ENCODE measurements at regions not wholly inside any gene's neighbourhood (a gene's known extent, or its start where the extent isn't known, plus 50 kb on each side); places are given as distances from the start of the nearest gene placed in this dataset.

DNA sequence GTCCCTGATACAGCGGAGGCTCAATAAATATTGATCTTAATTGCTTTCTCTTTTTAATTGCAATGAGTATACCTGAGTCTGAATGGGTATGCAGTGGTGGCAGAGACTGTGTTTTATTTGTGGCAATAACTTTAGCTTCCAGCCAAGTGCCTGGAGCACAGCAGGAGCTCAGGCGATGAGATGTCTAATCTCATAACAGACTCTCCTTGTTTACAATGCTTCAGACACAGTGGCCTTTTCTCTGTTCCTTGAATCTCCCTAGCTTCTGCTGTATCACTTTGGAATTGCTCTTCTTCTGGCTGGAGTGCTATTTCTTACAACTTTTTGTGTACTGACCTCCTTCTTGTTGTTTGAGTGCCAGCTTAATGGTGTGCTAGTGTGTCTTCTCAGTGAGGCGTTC lies 91.5 kb upstream of the UNC5C start:
- DNase-seq (ENCODE audit: low spot score) (no peak), ATAC-seq (no peak)
- H3K27ac Mint-ChIP-seq: no peak overlapping the region
- H3K36me3 Mint-ChIP-seq: no peaks in the 10 kb centered on the region
- H3K9me3 Mint-ChIP-seq: no peaks in the 10 kb centered on the region
- no peak overlapping the region for H3K4me3 Mint-ChIP-seq
- no peaks in the 10 kb centered on the region for H3K27me3 Mint-ChIP-seq
- peaks cover 0 to 5% of the 10 kb centered on the region in 2 donors for H3K4me1 Mint-ChIP-seq (ENCODE audit: low read depth in 2 of 2)

DNA sequence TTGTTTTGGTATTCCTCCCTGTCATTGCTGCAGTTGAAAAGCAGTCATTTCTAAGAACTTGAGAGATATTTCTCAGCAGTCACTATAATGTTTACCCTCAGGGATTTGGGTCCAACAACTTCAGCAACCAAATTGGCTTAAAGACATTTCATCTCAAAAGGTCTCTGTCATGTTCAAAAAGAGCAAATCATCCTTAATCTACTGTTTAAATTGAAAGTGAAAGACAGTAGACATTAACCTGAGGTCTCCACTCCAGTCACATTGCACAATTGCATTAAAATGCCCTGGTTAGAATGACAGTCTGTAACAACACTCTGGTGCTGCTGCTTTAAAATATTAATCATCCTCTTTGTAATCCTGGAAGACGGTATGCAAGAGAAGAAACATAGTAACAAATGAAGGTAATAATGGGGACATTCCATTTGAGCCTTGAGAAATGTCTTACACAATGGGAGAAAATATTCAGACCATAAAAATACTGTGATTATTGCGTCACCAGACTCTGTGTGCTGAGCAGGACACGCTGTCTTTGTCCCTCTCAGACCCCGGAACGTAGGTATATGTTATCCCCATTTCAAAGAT lies 90.2 kb upstream of the UNC5C start:
- Mint-ChIP-seq H3K9me3 (no peaks in the 10 kb centered on the region), H3K4me1 (ENCODE audit: low read depth in 2 of 2) (peaks cover 0 to 5% of the 10 kb centered on the region in 2 donors), H3K36me3 (no peaks in the 10 kb centered on the region), H3K27ac (no peak overlapping the region), H3K27me3 (no peaks in the 10 kb centered on the region), H3K4me3 (no peak overlapping the region)
- DNase-seq (ENCODE audit: low spot score) (no peak), ATAC-seq (peak; percentile 51 to 73)

DNA sequence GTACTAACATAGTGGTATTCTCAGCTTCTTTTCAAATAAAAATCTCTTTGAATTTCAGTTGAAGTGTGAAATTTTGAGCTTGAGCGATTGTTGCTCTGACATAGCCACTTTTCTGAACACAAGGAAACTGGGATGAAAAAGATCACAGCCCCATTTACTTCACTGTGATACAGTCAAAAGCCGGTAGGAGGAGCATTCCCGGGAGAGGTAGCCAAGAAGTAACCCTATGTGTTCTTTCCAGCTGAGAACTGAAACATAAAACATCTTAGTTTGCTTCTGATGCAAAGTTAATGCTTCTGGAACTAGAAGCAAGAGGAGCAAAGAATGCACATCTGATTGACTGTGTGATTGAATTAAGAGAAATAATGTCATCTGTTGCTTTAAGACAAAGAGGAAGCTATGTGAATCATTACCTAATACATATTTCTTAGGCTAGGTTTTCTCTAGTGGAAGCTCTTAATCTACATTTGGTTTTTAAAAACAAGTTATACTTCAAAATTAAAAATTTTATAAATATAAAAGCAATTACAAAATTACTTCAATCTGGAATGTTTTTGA lies 88.3 kb upstream of the UNC5C start:
- H3K27me3 Mint-ChIP-seq: no peaks in the 10 kb centered on the region
- no peak for ATAC-seq
- H3K36me3 Mint-ChIP-seq: no peaks in the 10 kb centered on the region
- no peak for DNase-seq (ENCODE audit: low spot score)
- H3K9me3 Mint-ChIP-seq: no peaks in the 10 kb centered on the region
- H3K4me1 Mint-ChIP-seq (ENCODE audit: low read depth in 2 of 2): peaks cover 0 to 5% of the 10 kb centered on the region in 2 donors
- no peak overlapping the region for H3K27ac Mint-ChIP-seq
- H3K4me3 Mint-ChIP-seq: no peak overlapping the region

DNA sequence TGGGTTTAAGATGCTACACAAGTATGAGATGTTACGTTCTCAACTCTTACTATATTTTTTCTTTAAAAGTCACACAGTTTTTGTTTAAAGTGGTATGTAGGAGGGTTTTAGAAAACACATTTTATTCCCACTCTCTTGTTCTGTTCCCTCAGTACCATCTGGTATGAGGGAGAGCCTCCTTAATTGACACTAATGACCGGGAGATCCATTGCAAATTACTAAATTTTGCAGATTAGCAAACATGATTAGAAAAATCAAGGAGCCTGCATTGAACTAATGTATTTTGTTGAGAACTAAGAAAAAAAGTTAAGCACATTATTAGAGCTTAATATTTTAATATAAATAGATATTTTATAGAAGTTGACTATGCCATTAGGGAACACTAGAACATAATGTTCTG lies 87.3 kb upstream of the UNC5C start:
- H3K27ac Mint-ChIP-seq: no peak overlapping the region
- DNase-seq (ENCODE audit: low spot score) (no peak), ATAC-seq (no peak)
- H3K4me3 Mint-ChIP-seq: no peak overlapping the region
- peaks cover 0 to 5% of the 10 kb centered on the region in 2 donors for H3K4me1 Mint-ChIP-seq (ENCODE audit: low read depth in 2 of 2)
- no peaks in the 10 kb centered on the region for H3K36me3 Mint-ChIP-seq
- no peaks in the 10 kb centered on the region for H3K9me3 Mint-ChIP-seq
- no peaks in the 10 kb centered on the region for H3K27me3 Mint-ChIP-seq

DNA sequence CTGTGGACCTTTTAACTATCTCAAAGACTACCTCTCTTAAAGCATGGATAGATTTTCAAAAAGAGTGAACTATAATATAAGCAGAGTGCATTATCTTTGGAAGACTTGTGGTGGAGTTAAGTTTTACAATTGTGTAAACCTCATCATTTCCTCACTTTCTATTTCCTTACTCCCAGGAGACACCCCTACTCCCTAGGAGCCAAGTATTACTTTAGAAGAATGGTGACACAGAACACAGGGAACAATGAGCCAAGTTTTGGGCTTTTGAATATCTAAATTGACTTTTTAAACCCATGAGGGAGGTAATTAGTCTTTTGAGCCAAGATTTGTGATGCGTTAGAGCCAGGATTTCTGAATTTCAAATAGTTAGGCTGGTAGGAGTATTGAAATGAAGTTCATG lies 78.9 kb upstream of the UNC5C start:
- H3K27ac Mint-ChIP-seq: no peak overlapping the region
- no peak for ATAC-seq
- no peaks in the 10 kb centered on the region for H3K4me1 Mint-ChIP-seq (ENCODE audit: low read depth in 2 of 2)

DNA sequence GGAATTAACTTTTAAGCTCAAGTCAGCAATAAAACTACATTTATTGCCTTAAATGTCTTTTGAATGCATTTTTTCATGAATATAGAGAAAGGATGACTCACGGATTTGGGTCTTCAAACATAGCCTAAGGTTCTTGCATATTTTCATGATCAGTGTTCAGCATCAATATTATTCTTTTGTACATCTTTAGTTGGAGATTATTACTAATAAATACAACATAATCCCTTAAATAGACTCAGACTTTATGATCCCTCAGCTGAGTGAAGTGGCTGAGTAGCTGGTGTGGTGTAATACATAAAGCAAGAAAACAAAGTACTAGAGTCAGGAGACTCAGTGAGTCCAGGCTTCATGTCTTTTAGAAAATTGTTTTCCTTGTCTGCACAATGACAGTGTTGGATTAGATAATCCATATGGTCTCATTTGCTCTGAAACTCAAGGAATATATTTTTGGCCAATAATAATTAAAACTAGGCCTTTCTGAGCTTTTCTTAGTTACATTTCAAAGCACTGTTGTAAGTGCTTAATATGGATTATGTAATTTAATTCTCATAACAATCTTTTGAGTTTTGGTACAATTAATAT lies 78.3 kb upstream of the UNC5C start:
- no peak for ATAC-seq

More for the DNA sequence above, 78.9 kb upstream of the UNC5C start:
- H3K36me3 Mint-ChIP-seq: no peaks in the 10 kb centered on the region
- H3K4me3 Mint-ChIP-seq: no peak overlapping the region
- no peak for DNase-seq (ENCODE audit: low spot score)
- H3K9me3 Mint-ChIP-seq: peaks cover 4% of the 10 kb centered on the region
- H3K27me3 Mint-ChIP-seq: no peaks in the 10 kb centered on the region

DNA sequence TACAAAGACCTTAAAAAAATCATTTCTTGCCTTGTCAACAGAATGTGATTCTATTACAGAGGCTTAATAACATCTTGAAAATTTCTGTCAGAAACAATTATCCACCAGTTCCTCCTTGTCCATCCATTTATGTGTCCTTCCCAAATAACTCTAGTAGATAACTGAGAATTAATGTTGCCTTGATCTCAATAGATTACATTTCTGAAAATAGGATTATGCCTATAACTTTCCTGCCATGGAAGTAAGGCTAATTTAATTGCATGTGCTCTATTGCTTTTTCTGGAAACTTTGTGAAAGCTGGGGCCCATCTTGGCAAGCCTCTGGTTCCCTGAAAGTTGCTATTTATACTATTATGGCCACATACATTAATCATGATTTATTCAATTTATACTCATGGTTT lies 76.2 kb upstream of the UNC5C start:
- Mint-ChIP-seq H3K4me1 (ENCODE audit: low read depth in 2 of 2) (no peaks in the 10 kb centered on the region), H3K27ac (no peak overlapping the region), H3K9me3 (peaks cover 4% of the 10 kb centered on the region), H3K4me3 (no peak overlapping the region), H3K27me3 (no peaks in the 10 kb centered on the region), H3K36me3 (no peaks in the 10 kb centered on the region)
- DNase-seq (ENCODE audit: low spot score): no peak
- ATAC-seq: no peak

More for the DNA sequence above, 78.3 kb upstream of the UNC5C start:
- H3K9me3 Mint-ChIP-seq: peaks cover 4% of the 10 kb centered on the region
- DNase-seq (ENCODE audit: low spot score): no peak
- no peak overlapping the region for H3K4me3 Mint-ChIP-seq
- no peak overlapping the region for H3K27ac Mint-ChIP-seq
- no peaks in the 10 kb centered on the region for H3K27me3 Mint-ChIP-seq
- H3K4me1 Mint-ChIP-seq (ENCODE audit: low read depth in 2 of 2): no peaks in the 10 kb centered on the region
- no peaks in the 10 kb centered on the region for H3K36me3 Mint-ChIP-seq

DNA sequence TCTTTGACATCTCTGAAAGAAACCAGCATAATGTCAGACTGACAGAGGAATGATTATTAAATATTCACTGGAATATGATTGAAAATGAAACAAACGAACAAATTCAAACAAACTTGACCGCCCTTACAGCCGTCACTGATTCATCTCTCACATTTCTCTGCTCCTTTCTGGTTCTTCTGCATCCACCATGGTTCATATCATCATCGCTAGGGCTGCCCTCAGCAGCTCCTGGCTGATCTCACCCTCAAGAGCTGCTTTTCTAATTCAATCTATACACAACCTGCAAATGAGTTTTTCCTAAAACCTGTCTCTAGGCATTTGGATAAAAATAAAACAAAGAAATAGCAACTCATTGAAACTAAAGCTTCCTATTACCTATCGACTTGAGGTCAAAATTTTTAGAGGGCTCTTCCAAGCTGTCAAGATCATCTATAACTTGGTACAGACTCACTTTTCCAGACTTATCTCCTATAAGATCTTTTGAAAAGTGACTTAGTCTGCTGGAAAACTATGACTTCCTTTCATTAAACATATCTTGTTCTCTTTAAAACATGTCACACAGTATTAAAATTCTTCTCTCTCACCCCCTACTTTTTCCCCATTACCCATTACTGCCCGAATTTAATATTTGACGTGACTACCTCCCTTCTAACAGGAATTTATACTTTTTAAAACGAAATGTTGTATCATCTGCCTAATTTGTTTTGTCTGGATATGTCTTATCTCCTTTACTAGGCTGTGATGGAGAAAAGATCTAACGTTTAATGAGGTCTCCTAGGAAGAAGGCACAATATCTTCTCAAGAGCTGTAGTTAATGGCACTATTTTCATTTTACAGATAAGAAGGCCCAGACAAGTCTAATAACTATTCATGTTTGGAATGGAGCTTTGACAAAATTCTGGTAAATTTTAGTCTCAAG lies 71.0 kb upstream of the UNC5C start:
- no peaks in the 10 kb centered on the region for H3K36me3 Mint-ChIP-seq
- no peaks in the 10 kb centered on the region for H3K9me3 Mint-ChIP-seq
- no peak for ATAC-seq
- H3K4me1 Mint-ChIP-seq (ENCODE audit: low read depth in 2 of 2): no peaks in the 10 kb centered on the region
- no peak overlapping the region for H3K27ac Mint-ChIP-seq
- no peak overlapping the region for H3K4me3 Mint-ChIP-seq
- H3K27me3 Mint-ChIP-seq: no peaks in the 10 kb centered on the region
- DNase-seq (ENCODE audit: low spot score): no peak

DNA sequence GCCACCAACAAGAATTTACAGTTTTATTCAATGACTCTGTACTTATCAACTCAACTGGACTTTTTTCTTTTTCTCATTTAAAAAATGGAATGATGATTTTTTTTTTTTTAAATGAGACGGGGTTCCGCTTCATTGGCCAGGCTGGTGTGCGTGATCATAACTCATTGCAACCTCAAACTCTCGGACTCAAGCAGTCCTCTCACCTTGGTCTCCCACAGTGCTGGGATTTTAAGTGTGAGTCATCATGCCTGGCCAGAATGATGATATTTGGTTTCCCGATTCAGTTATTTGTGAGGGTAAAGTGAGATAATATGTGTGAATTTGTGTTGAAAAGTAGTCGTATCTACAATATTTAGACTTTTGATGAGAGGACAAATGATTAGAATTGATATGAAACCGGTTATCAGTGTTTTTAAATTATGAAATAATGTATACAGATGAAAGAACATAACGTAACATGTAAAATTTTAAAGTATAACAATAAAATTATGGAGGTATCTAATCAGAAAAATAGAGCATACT lies 66.0 kb upstream of the UNC5C start:
- DNase-seq (ENCODE audit: low spot score): no peak
- no peak overlapping the region for H3K27ac Mint-ChIP-seq
- H3K36me3 Mint-ChIP-seq: no peaks in the 10 kb centered on the region
- H3K9me3 Mint-ChIP-seq: no peaks in the 10 kb centered on the region
- H3K4me1 Mint-ChIP-seq (ENCODE audit: low read depth in 2 of 2): no peaks in the 10 kb centered on the region
- H3K27me3 Mint-ChIP-seq: no peaks in the 10 kb centered on the region
- no peak for ATAC-seq
- H3K4me3 Mint-ChIP-seq: no peak overlapping the region

DNA sequence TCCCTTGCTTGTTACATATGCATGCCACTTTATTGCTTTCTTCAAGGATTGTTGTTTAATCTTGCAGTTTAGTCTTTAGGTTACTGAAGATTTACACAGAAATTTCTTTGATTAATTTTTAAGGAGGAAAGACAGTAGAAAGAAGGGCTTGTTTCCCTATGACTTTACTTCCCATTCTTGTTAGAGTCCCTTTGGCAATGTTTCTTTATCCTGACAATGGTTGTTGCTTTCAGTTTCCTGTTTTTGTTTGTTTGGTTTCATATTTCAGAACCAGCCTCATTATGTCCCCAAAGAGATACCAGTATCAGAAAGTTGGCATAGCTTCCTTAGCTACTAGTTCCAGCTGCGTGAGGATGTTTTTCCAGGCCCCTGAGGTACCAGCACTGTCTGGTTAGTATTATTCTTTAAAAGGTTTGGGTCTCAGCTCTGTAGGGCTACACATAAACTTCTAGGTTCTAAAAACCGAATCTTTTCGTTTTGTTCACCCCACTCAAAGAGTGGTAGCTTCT lies 61.3 kb upstream of the UNC5C start:
- no peak overlapping the region for H3K4me3 Mint-ChIP-seq
- no peaks in the 10 kb centered on the region for H3K36me3 Mint-ChIP-seq

DNA sequence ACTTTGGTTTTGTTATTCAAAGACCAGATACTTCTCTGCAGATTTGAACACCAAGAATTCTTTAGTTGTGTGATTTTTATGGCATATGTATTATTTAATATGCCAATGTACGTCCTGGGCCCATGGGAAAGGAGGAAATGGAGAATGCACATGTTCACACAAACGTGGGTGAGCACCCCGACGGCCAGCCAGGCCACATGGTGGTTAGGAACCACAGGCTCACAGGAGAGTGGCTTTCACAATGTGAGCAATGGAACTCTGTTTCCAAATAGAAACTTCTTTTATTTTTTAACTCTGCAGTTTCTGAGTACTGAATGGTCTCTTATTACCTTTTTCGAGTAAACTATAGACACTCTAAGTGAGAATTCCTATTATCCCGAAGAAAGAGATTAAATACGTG lies 58.0 kb upstream of the UNC5C start:
- no peak overlapping the region for H3K4me3 Mint-ChIP-seq
- H3K27me3 Mint-ChIP-seq: no peaks in the 10 kb centered on the region
- no peak for ATAC-seq

More for the DNA sequence above, 61.3 kb upstream of the UNC5C start:
- no peaks in the 10 kb centered on the region for H3K9me3 Mint-ChIP-seq
- no peak overlapping the region for H3K27ac Mint-ChIP-seq
- H3K27me3 Mint-ChIP-seq: no peaks in the 10 kb centered on the region
- ATAC-seq (no peak), DNase-seq (ENCODE audit: low spot score) (no peak)
- H3K4me1 Mint-ChIP-seq (ENCODE audit: low read depth in 2 of 2): no peaks in the 10 kb centered on the region

DNA sequence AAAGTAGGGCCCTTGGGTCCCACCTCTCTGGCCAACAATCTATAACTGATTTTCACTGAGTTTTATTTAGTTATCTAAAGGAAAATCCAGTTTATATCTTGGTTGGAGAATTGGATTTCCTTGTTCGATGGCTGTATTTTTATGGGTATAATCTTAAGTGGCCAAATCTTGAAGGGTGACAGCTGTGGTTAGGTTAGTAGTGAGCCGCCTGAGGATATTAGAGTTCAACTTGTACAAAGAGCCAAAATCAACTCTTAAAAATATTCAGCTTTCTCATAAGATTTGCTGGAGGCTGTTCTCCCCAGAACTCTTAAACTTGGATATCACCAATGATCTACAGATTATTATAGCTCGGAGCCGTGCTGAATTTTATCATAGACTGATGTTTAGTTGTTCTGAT lies 54.6 kb upstream of the UNC5C start:
- Mint-ChIP-seq H3K4me3 (no peak overlapping the region), H3K27ac (no peak overlapping the region), H3K27me3 (no peaks in the 10 kb centered on the region), H3K36me3 (no peaks in the 10 kb centered on the region), H3K4me1 (ENCODE audit: low read depth in 2 of 2) (peaks cover 0 to 4% of the 10 kb centered on the region in 2 donors), H3K9me3 (peaks cover 7% of the 10 kb centered on the region)
- ATAC-seq: no peak
- DNase-seq (ENCODE audit: low spot score): no peak

More for the DNA sequence above, 58.0 kb upstream of the UNC5C start:
- H3K36me3 Mint-ChIP-seq: no peaks in the 10 kb centered on the region
- no peaks in the 10 kb centered on the region for H3K4me1 Mint-ChIP-seq (ENCODE audit: low read depth in 2 of 2)
- peaks cover 5% of the 10 kb centered on the region for H3K9me3 Mint-ChIP-seq
- no peak overlapping the region for H3K27ac Mint-ChIP-seq
- DNase-seq (ENCODE audit: low spot score): no peak

DNA sequence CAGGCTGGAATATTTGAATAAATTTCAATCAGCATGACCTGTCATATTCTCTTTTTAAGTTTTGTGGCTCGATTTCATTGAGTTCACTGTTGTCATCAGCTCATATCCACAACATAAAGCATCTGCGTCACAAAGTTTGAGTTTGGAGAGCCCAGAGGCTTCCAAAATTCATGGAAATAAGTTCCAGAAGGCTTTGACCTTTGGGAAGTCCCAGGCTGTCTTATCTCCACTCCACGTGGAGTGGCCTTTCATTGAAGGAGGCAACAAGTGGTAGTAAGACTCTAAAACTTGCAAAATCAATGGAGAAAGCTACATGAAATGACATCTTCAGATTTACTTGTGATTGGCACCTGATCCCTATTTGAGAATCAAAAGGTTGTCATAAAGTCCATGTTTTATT lies 54.1 kb upstream of the UNC5C start:
- no peak for ATAC-seq
- Mint-ChIP-seq H3K9me3 (peaks cover 7% of the 10 kb centered on the region), H3K27me3 (no peaks in the 10 kb centered on the region), H3K4me1 (ENCODE audit: low read depth in 2 of 2) (peaks cover 0 to 4% of the 10 kb centered on the region in 2 donors), H3K27ac (no peak overlapping the region), H3K36me3 (no peaks in the 10 kb centered on the region), H3K4me3 (no peak overlapping the region)
- no peak for DNase-seq (ENCODE audit: low spot score)

DNA sequence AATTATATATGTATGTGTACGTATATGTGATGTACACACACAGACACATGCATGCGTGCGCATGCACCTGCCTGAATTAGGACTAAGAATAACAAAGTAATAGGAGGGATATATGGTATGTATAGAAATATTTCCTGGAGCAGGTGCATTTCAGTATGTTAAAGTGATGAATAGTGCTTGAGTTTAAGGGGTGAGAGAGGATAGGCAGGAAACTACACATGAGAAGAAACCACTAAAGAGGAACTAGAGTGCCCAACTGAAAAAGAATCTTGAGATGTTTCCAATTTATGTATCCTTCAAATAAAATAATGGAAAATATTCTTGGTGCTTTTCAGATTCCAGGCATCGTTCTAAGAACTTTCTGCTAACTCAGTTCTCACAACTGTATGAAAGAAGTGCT lies 52.6 kb upstream of the UNC5C start:
- Mint-ChIP-seq H3K4me1 (ENCODE audit: low read depth in 2 of 2) (peaks cover 0 to 4% of the 10 kb centered on the region in 2 donors), H3K4me3 (no peak overlapping the region)
- no peak for DNase-seq (ENCODE audit: low spot score)

More for the DNA sequence above, 52.6 kb upstream of the UNC5C start:
- H3K27ac Mint-ChIP-seq: no peak overlapping the region
- no peaks in the 10 kb centered on the region for H3K27me3 Mint-ChIP-seq
- ATAC-seq: no peak
- H3K9me3 Mint-ChIP-seq: peaks cover 9% of the 10 kb centered on the region
- H3K36me3 Mint-ChIP-seq: no peaks in the 10 kb centered on the region

Data from natural killer cell treated with Interleukin-12 subunit alpha and Interleukin-12 subunit beta and Interleukin-15 and Interleukin-18, amount 100 ng/mL, for 72 hours (primary cell).